ENCODE measurements at regions not wholly inside any gene's neighbourhood (a gene's known extent, or its start where the extent isn't known, plus 50 kb on each side); places are given as distances from the start of the nearest gene placed in this dataset.
A peak's percentile ranks its signal among the peaks of the same experiment; 100 is the strongest.

DNA sequence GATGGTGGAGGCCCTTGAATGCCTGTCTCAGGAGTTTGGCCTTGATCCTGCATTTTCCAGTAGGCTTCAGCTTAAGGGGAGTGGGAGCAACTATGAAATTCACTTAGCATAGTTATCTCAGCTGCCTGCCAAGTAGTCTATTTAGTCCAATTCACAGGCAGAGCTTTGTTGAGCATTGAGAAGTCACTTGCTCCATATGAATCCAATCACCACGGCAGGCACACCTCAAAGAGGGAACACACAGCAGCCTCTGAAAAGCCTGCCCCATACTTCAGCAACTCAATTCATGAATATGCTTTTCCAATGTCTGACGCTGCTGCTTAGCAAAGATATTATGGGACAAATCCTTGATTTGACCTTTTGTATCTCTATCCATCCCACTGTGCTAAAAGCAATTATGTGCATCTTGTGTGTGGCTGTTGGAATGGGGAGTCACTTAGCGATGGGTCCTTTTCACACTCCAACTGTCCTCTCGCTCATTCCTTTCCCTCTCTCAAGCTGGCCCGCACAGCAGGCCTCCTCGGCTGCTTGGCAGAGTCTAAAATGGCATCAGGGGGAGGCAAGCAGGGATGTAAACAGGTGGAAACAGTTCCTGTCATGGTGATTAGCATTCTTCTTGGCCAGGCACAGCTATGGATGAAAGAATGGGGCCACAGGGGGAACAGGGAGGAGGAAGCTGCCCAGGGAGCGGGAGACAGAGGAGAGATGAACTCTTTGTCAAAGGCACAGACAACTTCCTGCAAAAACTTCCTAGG lies 56.0 kb upstream of the LRPPRC start:
- no peak overlapping the region for H4K8ac ChIP-seq (ENCODE audit: low read depth, low read length)
- H3K27ac ChIP-seq (ENCODE audit: low read depth, low read length) = no peak overlapping the region
- no peaks in the 10 kb centered on the region for H3K79me1 ChIP-seq (ENCODE audit: low read length)
- H3K9ac ChIP-seq (ENCODE audit: low read length) = no peak overlapping the region
- no peaks in the 10 kb centered on the region for H3K36me3 ChIP-seq (ENCODE audit: control insufficient read depth, insufficient read depth, low read length)
- no peak overlapping the region for H3K4ac ChIP-seq (ENCODE audit: low read depth, low read length)
- H2BK5ac ChIP-seq (ENCODE audit: low read length) = no peak overlapping the region
- H3K56ac ChIP-seq (ENCODE audit: low read length) = no peak overlapping the region
- no peak overlapping the region for H3K4me3 ChIP-seq (ENCODE audit: low read length)
- no peaks in the 10 kb centered on the region for H3K79me2 ChIP-seq (ENCODE audit: control insufficient read depth, insufficient read depth, low read length)
- no peaks in the 10 kb centered on the region for H3K27me3 ChIP-seq (ENCODE audit: insufficient read depth, low read length, poor library complexity)
- no CpG with 5 or more reads among the region's 7 CpGs for WGBS (ENCODE audit: extremely low coverage, insufficient coverage, low lambda C conversion rate)
- H3K23ac ChIP-seq (ENCODE audit: low read length) = no peak overlapping the region
- no peak overlapping the region for H2BK15ac ChIP-seq (replicated peaks; ENCODE audit: low read depth)
- H4K5ac ChIP-seq (ENCODE audit: low read length) = no peak overlapping the region
- DNase-seq = peak; percentile 8
- no peak overlapping the region for H3K4me2 ChIP-seq (ENCODE audit: low read length)
- H2AK5ac ChIP-seq (ENCODE audit: low read length) = no peak overlapping the region
- H3K18ac ChIP-seq (ENCODE audit: low read length) = no peak overlapping the region
- H3K4me1 ChIP-seq (ENCODE audit: control insufficient read depth, low read depth, low read length) = no peaks in the 10 kb centered on the region
- H2BK120ac ChIP-seq (ENCODE audit: low read depth, low read length) = no peak overlapping the region

DNA sequence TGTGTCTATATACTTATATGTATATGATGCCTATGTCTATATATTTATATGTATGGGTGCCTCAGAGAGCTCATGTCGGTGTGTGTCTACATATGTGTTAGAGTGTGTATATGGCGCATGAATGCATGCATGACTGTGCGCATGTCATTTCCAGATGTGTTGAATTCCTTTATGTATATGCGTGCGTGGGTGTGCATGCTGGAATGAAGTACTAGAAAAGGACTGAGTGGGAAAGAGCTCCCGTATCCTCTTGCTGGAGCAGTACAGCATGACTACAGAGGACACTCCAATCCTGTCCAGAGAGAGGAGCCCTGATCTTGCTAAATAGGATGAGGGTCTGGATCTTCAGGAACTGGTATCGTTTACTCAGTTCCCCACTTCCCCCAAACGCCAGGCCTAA lies 56.8 kb upstream of the LRPPRC start:
- Histone ChIP-seq H3K27me3 (ENCODE audit: insufficient read depth, low read length, poor library complexity) (no peaks in the 10 kb centered on the region), H3K56ac (ENCODE audit: low read length) (no peak overlapping the region), H3K79me2 (ENCODE audit: control insufficient read depth, insufficient read depth, low read length) (no peaks in the 10 kb centered on the region), H2BK5ac (ENCODE audit: low read length) (no peak overlapping the region), H3K79me1 (ENCODE audit: low read length) (no peaks in the 10 kb centered on the region), H3K36me3 (ENCODE audit: control insufficient read depth, insufficient read depth, low read length) (no peaks in the 10 kb centered on the region), H3K27ac (ENCODE audit: low read depth, low read length) (no peak overlapping the region), H2AK5ac (ENCODE audit: low read length) (no peak overlapping the region), H3K9ac (ENCODE audit: low read length) (no peak overlapping the region), H2BK15ac (replicated peaks; ENCODE audit: low read depth) (no peak overlapping the region), H3K4me1 (ENCODE audit: control insufficient read depth, low read depth, low read length) (no peaks in the 10 kb centered on the region), H4K5ac (ENCODE audit: low read length) (no peak overlapping the region), H3K4me3 (ENCODE audit: low read length) (no peak overlapping the region), H2BK120ac (ENCODE audit: low read depth, low read length) (no peak overlapping the region), H3K4ac (ENCODE audit: low read depth, low read length) (no peak overlapping the region), H3K4me2 (ENCODE audit: low read length) (no peak overlapping the region), H3K23ac (ENCODE audit: low read length) (no peak overlapping the region), H3K18ac (ENCODE audit: low read length) (no peak overlapping the region), H4K8ac (ENCODE audit: low read depth, low read length) (no peak overlapping the region)
- no peak for DNase-seq
- no CpG with 5 or more reads among the region's 8 CpGs for WGBS (ENCODE audit: extremely low coverage, insufficient coverage, low lambda C conversion rate)

DNA sequence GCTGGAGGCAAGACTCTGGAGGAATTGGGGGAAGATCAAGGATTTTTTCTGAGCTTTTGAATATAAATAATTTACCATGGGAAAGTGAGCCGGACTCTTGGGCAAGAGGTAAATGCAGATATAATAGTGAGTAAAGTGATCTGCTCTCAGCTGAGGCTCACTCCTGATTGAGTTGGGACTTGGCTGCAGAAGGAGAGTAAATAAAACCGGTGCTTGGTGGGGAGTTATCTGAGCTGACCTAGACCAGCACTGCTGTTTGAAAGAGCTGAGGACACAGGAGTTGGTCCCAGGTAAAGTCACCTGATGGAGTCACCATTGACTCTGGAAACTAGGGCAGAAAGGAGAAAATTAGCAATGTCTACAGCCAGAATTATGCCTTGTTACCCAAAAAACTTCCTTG lies 57.3 kb upstream of the LRPPRC start:
- no CpG with 5 or more reads among the region's 2 CpGs for WGBS (ENCODE audit: extremely low coverage, insufficient coverage, low lambda C conversion rate)
- Histone ChIP-seq H4K8ac (ENCODE audit: low read depth, low read length) (no peak overlapping the region), H3K79me1 (ENCODE audit: low read length) (no peaks in the 10 kb centered on the region)

DNA sequence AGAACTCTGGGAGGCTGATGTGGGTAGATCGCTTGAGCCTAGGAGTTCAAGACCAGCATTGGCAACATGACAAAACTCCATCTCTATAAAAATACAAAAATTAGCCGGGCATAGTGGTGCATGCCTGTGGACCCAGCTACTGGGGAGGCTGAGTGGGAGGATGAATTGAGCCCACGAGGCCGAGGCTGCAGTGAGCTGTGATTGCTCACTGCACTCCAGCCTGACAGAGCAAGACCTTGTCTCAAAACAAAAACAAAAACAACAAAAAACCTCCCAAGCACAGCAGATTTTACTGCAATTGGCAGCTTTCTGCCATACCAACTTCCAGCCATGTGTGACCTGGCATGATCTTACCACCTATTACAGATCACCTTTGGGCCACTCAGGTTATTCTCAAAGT lies 57.7 kb upstream of the LRPPRC start:
- H3K36me3 ChIP-seq (ENCODE audit: control insufficient read depth, insufficient read depth, low read length) = no peaks in the 10 kb centered on the region

More for the DNA sequence above, 57.3 kb upstream of the LRPPRC start:
- no peak overlapping the region for H2AK5ac ChIP-seq (ENCODE audit: low read length)
- H3K4me3 ChIP-seq (ENCODE audit: low read length) = no peak overlapping the region
- no peak overlapping the region for H2BK120ac ChIP-seq (ENCODE audit: low read depth, low read length)
- H3K9ac ChIP-seq (ENCODE audit: low read length) = no peak overlapping the region
- H3K27me3 ChIP-seq (ENCODE audit: insufficient read depth, low read length, poor library complexity) = no peaks in the 10 kb centered on the region
- H3K27ac ChIP-seq (ENCODE audit: low read depth, low read length) = no peak overlapping the region
- no peak overlapping the region for H3K4ac ChIP-seq (ENCODE audit: low read depth, low read length)
- H3K4me1 ChIP-seq (ENCODE audit: control insufficient read depth, low read depth, low read length) = no peaks in the 10 kb centered on the region
- no peak overlapping the region for H3K4me2 ChIP-seq (ENCODE audit: low read length)
- H3K23ac ChIP-seq (ENCODE audit: low read length) = no peak overlapping the region
- no peak overlapping the region for H4K5ac ChIP-seq (ENCODE audit: low read length)
- H3K56ac ChIP-seq (ENCODE audit: low read length) = no peak overlapping the region
- H3K36me3 ChIP-seq (ENCODE audit: control insufficient read depth, insufficient read depth, low read length) = no peaks in the 10 kb centered on the region
- H2BK15ac ChIP-seq (replicated peaks; ENCODE audit: low read depth) = no peak overlapping the region
- no peaks in the 10 kb centered on the region for H3K79me2 ChIP-seq (ENCODE audit: control insufficient read depth, insufficient read depth, low read length)
- DNase-seq = no peak
- H3K18ac ChIP-seq (ENCODE audit: low read length) = no peak overlapping the region
- H2BK5ac ChIP-seq (ENCODE audit: low read length) = no peak overlapping the region

DNA sequence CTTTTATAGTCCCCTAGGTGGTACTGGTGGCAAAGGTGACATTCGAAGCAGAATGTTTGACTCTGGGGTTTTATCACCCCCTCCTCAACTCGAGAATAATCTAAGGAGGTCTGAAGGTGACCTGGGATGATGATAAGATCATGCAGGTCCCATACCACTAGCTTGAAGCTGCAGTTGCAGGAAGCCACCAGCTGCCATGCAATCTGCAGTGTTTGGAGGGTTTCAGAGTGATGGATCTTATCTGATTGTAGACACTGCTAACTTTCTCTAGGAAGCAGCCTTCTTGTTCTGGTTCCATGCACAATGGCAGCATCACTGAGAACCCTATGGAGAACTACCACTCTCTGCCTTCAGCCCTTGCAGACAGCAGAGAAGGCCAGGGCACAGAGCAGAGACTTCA lies 59.4 kb upstream of the LRPPRC start:
- no CpG with 5 or more reads among the region's 2 CpGs for WGBS (ENCODE audit: extremely low coverage, insufficient coverage, low lambda C conversion rate)
- Histone ChIP-seq H3K4ac (ENCODE audit: low read depth, low read length) (no peak overlapping the region), H2BK15ac (replicated peaks; ENCODE audit: low read depth) (no peak overlapping the region), H3K56ac (ENCODE audit: low read length) (no peak overlapping the region), H3K18ac (ENCODE audit: low read length) (no peak overlapping the region), H3K79me2 (ENCODE audit: control insufficient read depth, insufficient read depth, low read length) (no peaks in the 10 kb centered on the region), H3K4me3 (ENCODE audit: low read length) (no peak overlapping the region), H2AK5ac (ENCODE audit: low read length) (no peak overlapping the region), H3K36me3 (ENCODE audit: control insufficient read depth, insufficient read depth, low read length) (no peaks in the 10 kb centered on the region), H3K79me1 (ENCODE audit: low read length) (no peaks in the 10 kb centered on the region), H4K8ac (ENCODE audit: low read depth, low read length) (no peak overlapping the region), H3K23ac (ENCODE audit: low read length) (no peak overlapping the region), H2BK120ac (ENCODE audit: low read depth, low read length) (no peak overlapping the region), H3K27ac (ENCODE audit: low read depth, low read length) (no peak overlapping the region), H3K27me3 (ENCODE audit: insufficient read depth, low read length, poor library complexity) (no peaks in the 10 kb centered on the region), H3K9ac (ENCODE audit: low read length) (no peak overlapping the region), H3K4me1 (ENCODE audit: control insufficient read depth, low read depth, low read length) (no peaks in the 10 kb centered on the region), H2BK5ac (ENCODE audit: low read length) (no peak overlapping the region), H4K5ac (ENCODE audit: low read length) (no peak overlapping the region), H3K4me2 (ENCODE audit: low read length) (no peak overlapping the region)
- DNase-seq = peak; percentile 45

More for the DNA sequence above, 57.7 kb upstream of the LRPPRC start:
- Histone ChIP-seq H4K5ac (ENCODE audit: low read length) (no peak overlapping the region), H2BK15ac (replicated peaks; ENCODE audit: low read depth) (no peak overlapping the region), H3K4me3 (ENCODE audit: low read length) (no peak overlapping the region), H3K9ac (ENCODE audit: low read length) (no peak overlapping the region), H3K4me1 (ENCODE audit: control insufficient read depth, low read depth, low read length) (no peaks in the 10 kb centered on the region), H3K79me2 (ENCODE audit: control insufficient read depth, insufficient read depth, low read length) (no peaks in the 10 kb centered on the region), H3K56ac (ENCODE audit: low read length) (no peak overlapping the region), H3K79me1 (ENCODE audit: low read length) (no peaks in the 10 kb centered on the region), H2BK120ac (ENCODE audit: low read depth, low read length) (no peak overlapping the region), H4K8ac (ENCODE audit: low read depth, low read length) (no peak overlapping the region), H3K27me3 (ENCODE audit: insufficient read depth, low read length, poor library complexity) (no peaks in the 10 kb centered on the region), H3K23ac (ENCODE audit: low read length) (no peak overlapping the region), H3K4me2 (ENCODE audit: low read length) (no peak overlapping the region), H2BK5ac (ENCODE audit: low read length) (no peak overlapping the region), H2AK5ac (ENCODE audit: low read length) (no peak overlapping the region), H3K4ac (ENCODE audit: low read depth, low read length) (no peak overlapping the region), H3K18ac (ENCODE audit: low read length) (no peak overlapping the region), H3K27ac (ENCODE audit: low read depth, low read length) (no peak overlapping the region)
- WGBS (ENCODE audit: extremely low coverage, insufficient coverage, low lambda C conversion rate) = no CpG with 5 or more reads among the region's 4 CpGs
- no peak for DNase-seq

DNA sequence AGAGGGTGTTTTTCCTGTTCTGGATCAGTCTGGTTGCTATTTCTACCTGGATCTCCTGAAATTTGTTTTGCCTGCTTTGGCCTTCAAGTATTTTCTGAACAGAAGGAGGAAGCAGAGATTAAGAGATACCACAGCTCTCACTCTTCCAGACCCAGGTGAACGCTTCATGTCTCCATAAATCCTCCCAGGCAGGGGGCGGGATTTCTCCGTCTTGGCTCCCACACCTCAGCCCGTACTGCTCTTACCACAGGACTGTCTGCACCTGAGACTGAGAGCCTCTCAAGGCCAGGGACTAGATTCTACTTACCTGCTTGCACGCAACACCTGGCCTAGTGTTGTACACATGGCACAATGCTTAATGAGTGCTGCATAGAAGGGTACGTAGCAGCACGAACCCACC lies 59.9 kb upstream of the LRPPRC start:
- DNase-seq = no peak
- WGBS (ENCODE audit: extremely low coverage, insufficient coverage, low lambda C conversion rate) = no CpG with 5 or more reads among the region's 7 CpGs
- Histone ChIP-seq H3K18ac (ENCODE audit: low read length) (no peak overlapping the region), H3K4ac (ENCODE audit: low read depth, low read length) (no peak overlapping the region), H4K8ac (ENCODE audit: low read depth, low read length) (no peak overlapping the region), H3K36me3 (ENCODE audit: control insufficient read depth, insufficient read depth, low read length) (no peaks in the 10 kb centered on the region), H2BK5ac (ENCODE audit: low read length) (no peak overlapping the region), H2AK5ac (ENCODE audit: low read length) (no peak overlapping the region), H2BK15ac (replicated peaks; ENCODE audit: low read depth) (no peak overlapping the region), H3K23ac (ENCODE audit: low read length) (no peak overlapping the region), H4K5ac (ENCODE audit: low read length) (no peak overlapping the region), H3K27ac (ENCODE audit: low read depth, low read length) (no peak overlapping the region), H3K4me2 (ENCODE audit: low read length) (no peak overlapping the region), H3K27me3 (ENCODE audit: insufficient read depth, low read length, poor library complexity) (no peaks in the 10 kb centered on the region), H3K4me1 (ENCODE audit: control insufficient read depth, low read depth, low read length) (no peaks in the 10 kb centered on the region), H3K9ac (ENCODE audit: low read length) (no peak overlapping the region), H2BK120ac (ENCODE audit: low read depth, low read length) (no peak overlapping the region), H3K79me1 (ENCODE audit: low read length) (no peaks in the 10 kb centered on the region), H3K79me2 (ENCODE audit: control insufficient read depth, insufficient read depth, low read length) (no peaks in the 10 kb centered on the region), H3K4me3 (ENCODE audit: low read length) (no peak overlapping the region), H3K56ac (ENCODE audit: low read length) (no peak overlapping the region)

Measured in mesendoderm (in vitro differentiated cells).